ENCODE measurements at regions not wholly inside any gene's neighbourhood (a gene's known extent, or its start where the extent isn't known, plus 50 kb on each side); places are given as distances from the start of the nearest gene placed in this dataset.

GRCh38 chr10:8174762-8175161, 120.3 kb downstream of the GATA3 start:
- TF ChIP-seq POLR2A (IDR thresholded peaks at IDR 0.05; ENCODE audit: low read depth, low read length) (no peak), CTCF (conservative IDR thresholded peaks at IDR 0.05; ENCODE audit: low read depth, low read length) (no peak), RCOR1 (IDR thresholded peaks at IDR 0.05; ENCODE audit: insufficient replicate concordance, low read length) (no peak), RAD21 (IDR thresholded peaks at IDR 0.05; ENCODE audit: low read length) (no peak), MAFK (IDR thresholded peaks at IDR 0.05; ENCODE audit: low read depth, low read length) (no peak), CEBPB (IDR thresholded peaks at IDR 0.05; ENCODE audit: low read depth, low read length) (no peak), SMC3 (IDR thresholded peaks at IDR 0.05; ENCODE audit: low read depth, low read length) (no peak), USF2 (IDR thresholded peaks at IDR 0.05; ENCODE audit: low read depth, low read length) (no peak), FOS (IDR thresholded peaks at IDR 0.05; ENCODE audit: low read depth, low read length) (no peak), RFX5 (IDR thresholded peaks at IDR 0.05; ENCODE audit: low read depth, low read length) (no peak)

Measured in IMR-90 (cell line).